Left renal cortex interstitium (tissue), 4 donors: ENCODE measurements at regions not wholly inside any gene's neighbourhood (a gene's known extent, or its start where the extent isn't known, plus 50 kb on each side); places are given as distances from the start of the nearest gene placed in this dataset.
"Not testable (repeated sequence)": the region's sequence is repeated elsewhere in the genome, so short reads cannot be mapped to it uniquely, and the experiment has no call there.

ENCODE experiments used
- DNase-seq, 4 donors: peaks; one replicate each; pipeline ENCODE4 v3.0.0-alpha.2; 2013; ENCODE audit warnings: low read depth in 4 of 4, low spot score in 2 of 4, missing footprints in 1 of 4

DNA sequence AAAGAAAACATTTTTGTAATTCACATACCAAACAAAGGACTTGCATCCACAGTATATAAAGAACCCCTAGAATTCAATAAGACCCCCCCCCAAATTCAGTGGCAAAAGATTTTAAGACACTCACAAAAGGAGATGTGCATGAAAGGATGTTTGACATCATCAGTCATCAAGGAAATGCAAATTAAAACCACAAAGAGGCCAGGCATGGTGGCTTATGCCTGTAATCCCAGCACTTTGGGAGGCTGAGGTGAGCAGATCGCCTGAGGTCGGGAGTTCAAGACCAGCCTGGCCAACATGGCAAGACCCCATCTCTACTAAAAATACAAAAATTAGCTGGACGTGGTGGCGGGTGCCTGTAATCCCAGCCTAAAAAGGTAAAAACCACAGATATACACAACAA is 61.3 kb downstream of the AIPL1 start:
- DNase-seq, result not testable (repeated sequence)

- DNase-seq, result no peak
These were observed 68.7 kb downstream of the AIPL1 start for GRCh38 chr17:6366221-6366666.

GRCh38 chr17:6365200-6365943 is 69.5 kb downstream of the AIPL1 start:
- DNase-seq, result no peak

DNA sequence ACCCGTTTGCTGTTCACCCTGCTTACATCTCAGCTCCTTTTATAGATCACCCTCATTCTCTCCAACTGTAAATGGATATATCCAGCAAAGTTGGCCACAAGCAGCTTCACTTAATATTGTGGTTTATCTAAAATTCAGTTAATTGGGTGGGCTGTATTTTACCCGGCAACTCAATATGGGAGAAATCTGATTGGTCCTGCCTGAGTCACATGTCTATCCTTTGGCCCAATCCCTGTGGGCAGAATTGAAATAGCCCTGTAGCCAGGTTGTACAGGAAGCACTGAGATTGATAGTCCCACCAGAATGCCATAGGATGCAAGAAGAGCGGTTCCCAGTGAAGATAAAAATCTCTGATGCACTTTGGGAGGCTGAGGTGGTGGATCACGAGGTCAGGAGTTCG is 73.2 kb downstream of the AIPL1 start:
- DNase-seq, result no peak

GRCh38 chr17:6358131-6358530 is 76.8 kb downstream of the AIPL1 start:
- no peak for DNase-seq

- no peak for DNase-seq
These were observed 78.4 kb downstream of the AIPL1 start for GRCh38 chr17:6356562-6356961.

DNA sequence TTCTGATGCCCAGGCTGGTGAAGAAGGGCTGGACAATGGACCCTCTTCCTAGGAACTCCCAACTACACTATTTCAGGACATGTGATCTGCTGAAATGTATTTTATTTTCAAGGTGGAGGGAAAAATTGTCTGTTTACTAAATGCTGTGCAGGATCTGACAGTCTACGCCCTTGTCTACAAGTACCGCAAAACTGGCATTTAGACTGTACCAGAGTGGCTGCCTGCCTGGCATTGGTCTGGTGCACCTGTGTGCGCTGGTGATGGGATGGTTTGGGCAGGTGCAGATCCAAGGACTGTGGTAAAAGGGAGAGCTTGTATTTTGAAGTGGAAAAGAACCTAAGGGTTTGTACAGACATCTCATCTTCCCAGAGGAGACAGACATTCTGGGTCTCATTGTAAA is 79.7 kb downstream of the AIPL1 start:
- no peak for DNase-seq

GRCh38 chr17:6352801-6353560 is 81.9 kb downstream of the AIPL1 start:
- DNase-seq, result no peak

DNA sequence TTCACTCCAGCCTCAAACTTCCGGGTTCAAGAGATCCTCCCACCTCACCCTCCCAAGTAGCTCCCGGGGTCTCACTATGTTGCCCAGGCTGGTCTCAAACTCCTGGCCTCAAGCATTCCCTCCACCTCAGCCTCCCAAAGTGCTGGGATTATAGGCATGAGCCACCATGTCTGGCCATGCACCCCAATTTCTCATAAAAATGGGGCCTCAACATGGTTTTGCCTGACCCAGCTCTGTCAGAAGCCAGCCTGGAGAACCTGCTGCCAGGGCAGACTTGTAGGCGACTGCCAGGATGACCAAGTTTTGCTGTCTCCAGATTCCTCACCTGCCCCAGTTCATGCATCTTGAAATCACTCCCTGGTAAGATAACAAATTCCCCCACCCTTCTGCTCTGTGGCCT is 82.9 kb downstream of the AIPL1 start:
- DNase-seq, result no peak

GRCh38 chr17:6350806-6351205 is 84.1 kb downstream of the AIPL1 start:
- no peak for DNase-seq

GRCh38 chr17:6348891-6349290 is 86.0 kb downstream of the AIPL1 start:
- no peak for DNase-seq

DNA sequence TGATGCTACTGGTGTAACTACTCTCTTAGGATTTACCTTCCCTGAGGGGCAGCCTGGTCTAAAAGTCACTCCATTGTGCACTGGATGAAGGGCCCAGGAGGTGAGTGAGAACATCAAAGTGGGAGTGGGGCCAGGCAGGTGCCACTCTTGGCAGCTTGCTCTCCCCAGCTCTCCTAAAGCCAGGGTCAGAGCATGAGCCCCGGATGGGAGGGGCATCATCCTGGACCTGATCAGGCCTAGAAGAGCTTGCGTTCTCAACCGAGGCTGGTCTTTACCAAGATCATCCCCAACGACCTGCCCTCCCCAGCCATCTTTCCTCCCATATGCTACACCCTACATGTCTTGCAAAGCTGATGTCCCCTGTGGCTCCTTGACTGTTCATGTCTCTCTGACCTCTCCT is 87.1 kb downstream of the AIPL1 start:
- DNase-seq, result no peak

DNA sequence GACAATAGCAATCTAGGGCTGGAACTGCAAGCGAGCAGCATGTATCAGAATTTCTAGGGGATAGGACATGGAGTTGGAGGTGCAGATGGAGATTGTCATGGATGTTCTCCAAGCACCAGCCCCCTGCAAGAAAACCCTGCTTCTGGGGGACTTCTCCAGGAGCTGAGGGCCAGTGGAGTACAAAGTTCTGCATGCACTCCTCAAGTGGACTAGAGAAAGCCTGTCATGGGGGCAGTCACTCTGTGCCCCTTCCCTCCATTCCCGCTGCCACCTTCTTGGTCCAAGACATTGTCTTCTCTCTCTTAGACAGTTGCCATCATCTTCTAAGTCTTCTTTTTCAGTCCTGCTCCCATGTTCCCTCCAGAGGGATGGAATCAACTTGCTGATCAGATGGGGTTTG is 87.9 kb downstream of the AIPL1 start:
- no peak for DNase-seq

DNA sequence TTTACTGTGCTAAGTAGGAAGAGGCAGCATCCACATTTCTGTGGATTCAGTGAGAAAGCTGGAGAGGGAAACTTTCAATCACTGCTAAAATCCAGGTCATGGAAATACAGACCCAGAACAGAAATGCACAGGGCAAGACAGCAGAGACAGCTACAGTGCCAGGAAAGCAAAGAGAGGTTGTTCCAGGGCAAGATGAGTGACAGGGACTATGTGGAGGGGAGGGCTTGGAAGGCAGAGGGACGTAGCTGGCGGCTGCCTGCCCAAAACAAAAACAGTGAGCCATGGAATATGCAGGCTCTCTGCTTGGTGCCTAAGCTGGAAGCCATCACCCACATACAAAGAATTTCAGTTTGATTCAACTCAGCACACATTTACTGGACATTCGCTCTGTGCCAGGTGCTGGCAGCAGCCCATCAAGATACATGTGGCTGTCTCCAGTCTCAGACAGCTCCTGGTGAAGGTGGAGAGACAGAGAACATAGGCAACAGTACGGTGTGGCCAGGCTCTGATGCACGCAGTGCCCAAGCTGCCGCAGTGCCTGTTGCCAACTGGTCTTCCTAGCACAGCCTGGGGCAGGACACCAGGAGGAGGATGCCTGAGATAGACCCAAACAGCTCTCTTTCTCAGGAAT is 88.7 kb downstream of the AIPL1 start:
- no peak for DNase-seq

- DNase-seq, result no peak
These were observed 91.2 kb downstream of the AIPL1 start for GRCh38 chr17:6343736-6344135.

DNA sequence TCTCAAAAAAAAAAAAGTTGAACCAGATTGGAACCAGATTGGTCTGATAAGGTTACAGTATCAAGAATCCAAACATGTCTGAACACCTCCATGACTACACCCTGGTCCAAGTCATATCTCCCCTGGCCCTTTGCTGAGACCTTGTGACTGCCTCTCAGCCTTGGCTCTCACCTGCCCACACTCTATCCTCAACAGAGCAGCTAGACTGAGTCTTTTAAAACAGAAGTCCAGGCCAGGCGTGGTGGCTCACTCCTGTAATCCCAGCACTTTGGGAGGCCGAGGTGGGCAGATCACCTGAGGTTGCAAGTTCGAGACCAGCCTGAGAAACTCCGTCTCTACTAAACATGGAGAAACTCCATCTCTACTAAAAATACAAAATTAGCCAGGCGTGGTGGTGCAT is 91.7 kb downstream of the AIPL1 start:
- no peak for DNase-seq

DNA sequence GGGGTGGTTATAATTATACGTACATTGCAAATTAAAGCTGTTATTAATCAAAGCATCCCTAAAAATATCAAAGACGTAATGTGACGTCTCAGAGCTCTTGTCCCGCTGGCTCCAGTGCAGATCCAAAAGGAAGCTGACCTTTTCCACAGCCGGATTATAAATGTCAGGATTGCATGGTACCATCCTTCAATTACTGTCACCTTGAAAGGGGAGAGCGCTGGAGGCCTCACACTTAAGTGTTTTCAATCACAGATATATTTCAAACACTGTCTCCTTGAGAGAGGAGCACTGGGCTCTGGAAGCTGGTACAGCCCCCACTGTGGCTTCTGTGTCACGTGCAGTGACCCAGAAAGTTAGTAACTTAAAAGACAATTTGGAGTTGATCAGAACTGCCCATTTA is 94.2 kb downstream of the AIPL1 start:
- DNase-seq, result no peak

DNA sequence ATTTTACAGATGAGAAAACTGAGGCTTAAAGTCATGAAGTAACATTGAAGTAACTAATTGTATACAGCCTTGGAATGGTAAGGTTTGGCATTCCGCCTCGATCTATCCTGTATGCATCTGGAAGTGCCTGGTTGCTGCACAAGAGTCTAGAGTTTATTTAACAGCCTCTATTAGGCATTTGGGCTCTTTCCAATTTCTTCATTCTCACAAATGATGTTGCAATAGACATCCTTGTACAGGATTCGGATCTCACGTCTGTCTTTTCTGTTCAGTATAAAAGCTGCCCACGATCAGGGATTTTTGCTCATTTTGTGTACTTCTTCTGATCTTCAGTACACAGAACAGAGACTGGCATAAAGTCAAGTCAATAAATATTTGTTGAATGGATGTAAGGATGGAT is 100.5 kb downstream of the AIPL1 start:
- no peak for DNase-seq

GRCh38 chr17:6330936-6331335 is 104.0 kb downstream of the AIPL1 start:
- no peak for DNase-seq

DNA sequence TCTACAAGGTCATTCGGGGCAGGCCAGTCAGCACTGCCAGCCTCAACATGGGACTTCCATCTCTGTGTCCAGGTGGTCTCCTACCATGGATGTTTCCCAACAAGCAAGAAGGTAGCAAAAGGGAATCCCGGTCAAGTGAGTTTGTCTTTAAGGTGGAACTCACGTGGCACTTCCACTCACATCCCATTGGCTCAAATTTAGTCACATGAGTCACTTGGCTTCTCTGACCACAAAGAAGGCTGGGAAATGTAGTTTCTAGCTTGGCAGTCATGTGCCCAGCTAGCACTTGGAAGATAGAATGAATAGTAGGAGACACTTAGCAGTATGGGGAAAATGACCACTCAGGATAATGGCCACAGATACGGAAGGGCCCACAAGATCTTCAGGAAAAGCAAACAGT is 106.6 kb downstream of the AIPL1 start:
- no peak for DNase-seq

DNA sequence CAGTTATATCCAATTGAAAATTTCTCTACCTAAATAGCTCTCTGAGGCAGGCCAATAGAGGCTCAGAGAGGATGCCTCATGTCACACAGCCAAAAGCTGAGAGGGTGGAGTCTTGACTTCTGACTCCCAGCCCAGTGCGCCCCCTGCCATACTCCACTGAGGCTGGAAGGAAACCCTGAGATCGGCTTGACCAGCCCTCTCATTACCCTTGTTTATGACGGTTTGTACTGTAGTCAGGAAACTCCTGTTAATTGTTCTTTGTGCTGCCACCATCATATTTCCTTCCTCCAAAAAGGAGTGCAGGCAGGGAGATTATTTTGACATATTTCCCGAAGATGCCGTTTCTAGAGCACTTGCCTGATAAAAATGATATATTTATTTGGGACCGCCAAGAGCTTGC is 107.9 kb downstream of the AIPL1 start:
- DNase-seq, result no peak

DNA sequence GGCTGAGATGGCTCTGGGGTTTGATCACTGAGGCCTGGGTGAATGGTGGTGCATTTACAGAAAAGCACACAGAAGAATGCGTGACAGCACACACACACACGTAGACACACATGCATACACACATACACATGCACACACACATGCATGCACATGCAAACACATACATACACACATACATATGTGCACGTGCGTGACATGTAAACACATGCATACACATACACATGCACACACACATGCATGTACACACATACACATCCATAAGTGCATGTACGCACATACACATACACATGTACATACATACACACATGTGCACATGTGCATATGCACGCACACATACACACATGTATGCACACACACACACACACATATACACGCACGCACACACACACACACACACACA is 108.4 kb downstream of the AIPL1 start:
- no peak for DNase-seq
